ENCODE measurements at regions not wholly inside any gene's neighbourhood (a gene's known extent, or its start where the extent isn't known, plus 50 kb on each side); places are given as distances from the start of the nearest gene placed in this dataset.

DNA sequence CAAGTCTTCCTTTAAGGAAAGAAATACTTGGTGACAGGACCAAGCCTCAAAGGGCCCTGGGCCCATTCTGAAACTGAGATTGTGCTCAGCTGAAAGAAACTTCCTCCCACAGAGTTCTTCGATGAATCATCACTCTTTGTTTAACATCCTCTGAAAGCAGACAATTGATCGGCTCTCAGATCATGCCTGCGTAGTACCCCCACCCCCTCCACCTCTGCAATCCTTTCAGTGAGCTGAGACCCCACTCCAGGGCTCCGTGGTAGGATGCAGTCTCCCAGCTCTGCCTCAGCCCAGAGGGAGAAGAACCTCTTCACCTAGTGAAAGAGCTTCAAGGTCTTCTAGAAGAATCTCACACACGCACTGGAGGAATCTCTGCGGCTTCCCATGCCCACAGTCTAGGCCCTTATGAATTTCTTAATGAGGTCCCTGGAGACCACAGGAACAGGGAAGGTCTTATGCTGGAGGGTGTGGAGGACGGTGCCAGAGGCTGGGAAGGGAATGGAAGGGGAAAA, 104.9 kb upstream of the SOD1 start:
- H3K18ac ChIP-seq (ENCODE audit: insufficient read length, low read depth, low read length), result peak overlapping the region; percentile 57
- no peaks in the 10 kb centered on the region; the same call in 1 of the 2 replicates for H3K27me3 ChIP-seq (ENCODE audit: insufficient read depth, low read length)
- H3K27me3 Mint-ChIP-seq (ENCODE audit: low read depth), result peaks cover 29% of the 10 kb centered on the region
- H3K4me1 ChIP-seq (ENCODE audit: insufficient read depth, low read length), result peaks cover 18% of the 10 kb centered on the region; the same call in 1 of the 2 replicates
- H3K56ac ChIP-seq (ENCODE audit: insufficient read length, low read depth, low read length), result no peak overlapping the region
- H4K91ac ChIP-seq (ENCODE audit: insufficient read length, low read depth, low read length), result no peak overlapping the region
- H4K20me1 ChIP-seq (ENCODE audit: control insufficient read depth, insufficient read depth, insufficient read length), result no peaks in the 10 kb centered on the region
- no peak overlapping the region for H2BK12ac ChIP-seq (ENCODE audit: insufficient read length, low read depth, low read length)
- no peak overlapping the region for H2BK120ac ChIP-seq (ENCODE audit: low read depth, low read length, poor library complexity, severe bottlenecking)
- no peaks in the 10 kb centered on the region; the same call in 1 of the 2 replicates for H3K79me2 ChIP-seq (ENCODE audit: insufficient read depth, low read length)
- H4K8ac ChIP-seq (replicated peaks; ENCODE audit: insufficient read length, low read depth, low read length), result no peak overlapping the region
- H3K4me3 Mint-ChIP-seq, result peak overlapping the region; percentile 27 to 55
- TF ChIP-seq, protein P1, sequence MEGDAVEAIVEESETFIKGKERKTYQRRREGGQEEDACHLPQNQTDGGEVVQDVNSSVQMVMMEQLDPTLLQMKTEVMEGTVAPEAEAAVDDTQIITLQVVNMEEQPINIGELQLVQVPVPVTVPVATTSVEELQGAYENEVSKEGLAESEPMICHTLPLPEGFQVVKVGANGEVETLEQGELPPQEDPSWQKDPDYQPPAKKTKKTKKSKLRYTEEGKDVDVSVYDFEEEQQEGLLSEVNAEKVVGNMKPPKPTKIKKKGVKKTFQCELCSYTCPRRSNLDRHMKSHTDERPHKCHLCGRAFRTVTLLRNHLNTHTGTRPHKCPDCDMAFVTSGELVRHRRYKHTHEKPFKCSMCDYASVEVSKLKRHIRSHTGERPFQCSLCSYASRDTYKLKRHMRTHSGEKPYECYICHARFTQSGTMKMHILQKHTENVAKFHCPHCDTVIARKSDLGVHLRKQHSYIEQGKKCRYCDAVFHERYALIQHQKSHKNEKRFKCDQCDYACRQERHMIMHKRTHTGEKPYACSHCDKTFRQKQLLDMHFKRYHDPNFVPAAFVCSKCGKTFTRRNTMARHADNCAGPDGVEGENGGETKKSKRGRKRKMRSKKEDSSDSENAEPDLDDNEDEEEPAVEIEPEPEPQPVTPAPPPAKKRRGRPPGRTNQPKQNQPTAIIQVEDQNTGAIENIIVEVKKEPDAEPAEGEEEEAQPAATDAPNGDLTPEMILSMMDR (conservative IDR thresholded peaks at IDR 0.05), result no peak
- H3K4ac ChIP-seq (ENCODE audit: low read depth, low read length), result no peak overlapping the region
- H3K23ac ChIP-seq (ENCODE audit: insufficient read length, low read depth, low read length), result no peak overlapping the region
- H3K9ac ChIP-seq (ENCODE audit: extremely low read depth, insufficient read length, low read length), result no peak overlapping the region
- H3K79me1 ChIP-seq (ENCODE audit: insufficient read depth, low read depth, low read length, poor library complexity, severe bottlenecking), result no peaks in the 10 kb centered on the region
- peaks cover 0 to 7% (median 0%) of the 10 kb centered on the region in 3 experiments; a peak in 3 of 7 replicates for H3K36me3 Mint-ChIP-seq (ENCODE audit: insufficient read depth in 1 of 3, low read depth in 3 of 3)
- H2AK5ac ChIP-seq (ENCODE audit: insufficient read length, low read length), result no peak overlapping the region
- no peak overlapping the region for H4K5ac ChIP-seq (ENCODE audit: insufficient read length, low read depth, low read length)
- H2AFZ ChIP-seq (ENCODE audit: low read length), result no peak overlapping the region
- H3K4me2 ChIP-seq (ENCODE audit: insufficient read depth, insufficient read length, low read length), result peak overlapping the region; percentile 36
- peaks cover 47 to 52% of the 10 kb centered on the region in 2 experiments for H3K4me1 Mint-ChIP-seq
- H3K27ac ChIP-seq (ENCODE audit: insufficient read length, low read depth, low read length), result peak overlapping the region; percentile 27
- H2BK20ac ChIP-seq (ENCODE audit: low read depth, low read length, poor library complexity, severe bottlenecking), result no peak overlapping the region
- no peak overlapping the region for H2BK5ac ChIP-seq (ENCODE audit: insufficient read length, low read length)
- no peak overlapping the region for H3T11ph ChIP-seq (ENCODE audit: low read length)
- H3K9me3 ChIP-seq (ENCODE audit: control insufficient read depth, low read depth, low read length), result no peaks in the 10 kb centered on the region
- H3K27ac Mint-ChIP-seq, result peak overlapping the region in 2 of 3 experiments; percentile 93 to 98; a peak in 3 of 7 replicates
- peak; percentile 63 for DNase-seq
- no CpG with 5 or more reads among the region's 7 CpGs for WGBS (ENCODE audit: extremely low coverage, insufficient read length, low lambda C conversion rate)
- H3K9me3 Mint-ChIP-seq, result no peaks in the 10 kb centered on the region; a peak in 1 of 5 replicates
- no peak overlapping the region for H2BK15ac ChIP-seq (ENCODE audit: low read depth, low read length)
- peaks cover 9% of the 10 kb centered on the region for H3K23me2 ChIP-seq (ENCODE audit: insufficient read length, low read depth, low read length, poor library complexity, severe bottlenecking)
- H3K14ac ChIP-seq (ENCODE audit: insufficient read depth, low read length), result peak overlapping the region; percentile 70
